DOHH2 (cell line): ENCODE measurements at regions not wholly inside any gene's neighbourhood (a gene's known extent, or its start where the extent isn't known, plus 50 kb on each side); places are given as distances from the start of the nearest gene placed in this dataset.

ENCODE experiments used
- H3F3A ChIP-seq: fragments of 200-600 bp; sonication (generic), shearing (Covaris generic); 2 replicates; pipeline ENCODE4 v1.6.0; 2016; ENCODE audit warnings: antibody characterized with exemption, mild to moderate bottlenecking; ENCODE audit not compliant: control insufficient read depth, insufficient read depth
- H3K27ac ChIP-seq: fragments of 200-600 bp; sonication (generic); 2 replicates; pipeline ENCODE4 v1.5.1; 2014; ENCODE audit warnings: low read depth, mild to moderate bottlenecking, low read length, moderate library complexity
- H3K27me3 ChIP-seq: fragments of 200-600 bp; sonication (generic); 2 replicates; pipeline ENCODE4 v1.6.1; 2014; ENCODE audit warnings: mild to moderate bottlenecking, low read length, mixed read lengths; ENCODE audit not compliant: control insufficient read depth
- H3K36me3 ChIP-seq: fragments of 200-600 bp; sonication (generic); 2 replicates; pipeline ENCODE4 v1.6.1; 2014; ENCODE audit warnings: mild to moderate bottlenecking, low read length, moderate library complexity, mixed read lengths; ENCODE audit not compliant: control insufficient read depth
- H3K4me1 ChIP-seq: fragments of 200-600 bp; sonication (generic); 2 replicates; pipeline ENCODE4 v1.6.1; 2014; ENCODE audit warnings: mild to moderate bottlenecking, low read length, mixed read lengths; ENCODE audit not compliant: control insufficient read depth
- H3K4me2 ChIP-seq: fragments of 200-600 bp; sonication (generic); 2 replicates; pipeline ENCODE4 v1.6.0; 2014; ENCODE audit warnings: mild to moderate bottlenecking, low read length, moderate library complexity
- H3K4me3 ChIP-seq: fragments of 200-600 bp; sonication (generic); 2 replicates; pipeline ENCODE4 v1.5.1; 2014; ENCODE audit warnings: mild to moderate bottlenecking, low read length, mixed read lengths
- H3K79me2 ChIP-seq: fragments of 200-600 bp; sonication (generic); 2 replicates; pipeline ENCODE4 v1.6.1; 2014; ENCODE audit warnings: mild to moderate bottlenecking, low read length, mixed read lengths; ENCODE audit not compliant: control insufficient read depth
- H3K9me2 ChIP-seq: fragments of 200-600 bp; sonication (generic); replicated peaks from 2 replicates; pipeline ENCODE4 v1.6.1; 2014; ENCODE audit warnings: mild to moderate bottlenecking, low read length, mixed read lengths; ENCODE audit not compliant: control insufficient read depth
- H3K9me3 ChIP-seq: fragments of 200-600 bp; sonication (generic); 2 replicates; pipeline ENCODE4 v1.6.1; 2014; ENCODE audit warnings: antibody characterized with exemption, low read length, mixed read lengths; ENCODE audit not compliant: control insufficient read depth, insufficient read depth
- H4K20me1 ChIP-seq: fragments of 200-600 bp; sonication (generic); 2 replicates; pipeline ENCODE4 v1.6.0; 2014; ENCODE audit warnings: low read depth, mild to moderate bottlenecking, antibody characterized with exemption, low read length, moderate library complexity; ENCODE audit not compliant: control insufficient read depth, insufficient read depth
- CTCF ChIP-seq: fragments of 200-600 bp; sonication (generic); IDR thresholded peaks from one replicate; pipeline ENCODE4 v1.5.1; 2014; ENCODE audit warnings: antibody characterized with exemption, mild to moderate bottlenecking, low read depth, low read length; ENCODE audit not compliant: poor library complexity, severe bottlenecking
- EZH2phosphoT487 ChIP-seq: fragments of 200-600 bp; sonication (generic); IDR thresholded peaks from 2 replicates; pipeline ENCODE4 v1.6.1; 2017; ENCODE audit warnings: borderline replicate concordance, mild to moderate bottlenecking, antibody characterized with exemption, low read length, moderate library complexity, mixed read lengths

DNA sequence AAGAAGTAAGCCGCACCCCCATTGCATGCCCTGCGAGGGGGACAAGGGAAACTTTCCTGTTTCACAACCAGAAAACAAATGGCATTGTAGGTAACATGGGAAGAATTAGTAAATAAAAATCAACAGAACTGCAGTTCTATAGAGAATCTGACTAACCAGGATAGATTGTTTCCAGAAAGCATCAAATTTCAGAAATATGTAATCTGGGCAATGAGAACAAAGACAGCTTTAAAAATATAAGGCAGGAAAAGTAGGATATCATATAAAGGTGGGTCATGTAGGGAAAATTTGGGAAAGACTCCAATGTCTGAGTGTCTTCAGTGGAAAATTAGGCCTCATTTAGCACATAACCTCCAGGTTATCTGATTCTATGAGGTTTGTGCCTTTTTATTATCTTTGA is 58.3 kb upstream of the RANBP6 start:
- H3K4me2 ChIP-seq, result no peak overlapping the region

DNA sequence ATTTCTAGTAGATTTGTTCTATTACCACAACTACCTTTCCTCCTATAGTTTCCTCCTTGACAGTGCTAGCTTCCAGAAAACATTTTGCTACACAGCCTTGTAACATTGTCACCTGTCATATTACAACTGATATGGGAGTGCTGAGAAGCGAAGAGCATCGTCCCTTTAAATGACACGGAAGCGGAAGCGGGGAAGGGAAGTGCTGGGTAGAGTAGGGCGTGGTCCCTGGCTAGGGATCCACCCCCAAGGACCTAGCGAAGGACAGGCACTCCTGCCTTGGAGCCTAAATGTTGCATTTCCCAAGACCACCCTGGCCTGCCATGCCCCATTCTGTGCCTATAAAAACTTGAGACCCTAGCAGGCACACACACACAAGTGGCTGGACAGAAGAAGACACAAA is 57.4 kb upstream of the RANBP6 start:
- no peaks in the 10 kb centered on the region for H3K4me1 ChIP-seq
- H3F3A ChIP-seq, result no peaks in the 10 kb centered on the region
- H3K27ac ChIP-seq, result no peak overlapping the region
- no peaks in the 10 kb centered on the region for H4K20me1 ChIP-seq
- TF ChIP-seq EZH2phosphoT487 (no peak), CTCF (no peak)
- H3K4me3 ChIP-seq, result no peak overlapping the region
- H3K36me3 ChIP-seq, result no peaks in the 10 kb centered on the region
- no peaks in the 10 kb centered on the region for H3K27me3 ChIP-seq
- no peaks in the 10 kb centered on the region for H3K79me2 ChIP-seq
- no peaks in the 10 kb centered on the region for H3K9me2 ChIP-seq
- no peaks in the 10 kb centered on the region for H3K9me3 ChIP-seq
- H3K4me2 ChIP-seq, result no peak overlapping the region

More for the DNA sequence above, 58.3 kb upstream of the RANBP6 start:
- no peaks in the 10 kb centered on the region for H3K27me3 ChIP-seq
- no peak overlapping the region for H3K4me3 ChIP-seq
- H3K36me3 ChIP-seq, result no peaks in the 10 kb centered on the region
- no peaks in the 10 kb centered on the region for H3K4me1 ChIP-seq
- no peak overlapping the region for H3K27ac ChIP-seq
- no peaks in the 10 kb centered on the region for H3K79me2 ChIP-seq
- H3F3A ChIP-seq, result no peaks in the 10 kb centered on the region
- no peaks in the 10 kb centered on the region for H4K20me1 ChIP-seq
- no peaks in the 10 kb centered on the region for H3K9me2 ChIP-seq
- no peak for TF ChIP-seq EZH2phosphoT487
- TF ChIP-seq CTCF, result no peak
- no peaks in the 10 kb centered on the region for H3K9me3 ChIP-seq

- no peak overlapping the region for H3K4me2 ChIP-seq
- H3K4me1 ChIP-seq, result no peaks in the 10 kb centered on the region
- no peak for TF ChIP-seq CTCF
- no peak for TF ChIP-seq EZH2phosphoT487
- H3K27ac ChIP-seq, result no peak overlapping the region
- H3F3A ChIP-seq, result no peaks in the 10 kb centered on the region
- H3K79me2 ChIP-seq, result no peaks in the 10 kb centered on the region
- no peaks in the 10 kb centered on the region for H4K20me1 ChIP-seq
- H3K9me2 ChIP-seq, result no peaks in the 10 kb centered on the region
- no peaks in the 10 kb centered on the region for H3K27me3 ChIP-seq
- H3K9me3 ChIP-seq, result no peaks in the 10 kb centered on the region
- H3K36me3 ChIP-seq, result no peaks in the 10 kb centered on the region
- H3K4me3 ChIP-seq, result no peak overlapping the region
Observed at GRCh38 chr9:6072453-6072852, 57.0 kb upstream of the RANBP6 start.

GRCh38 chr9:6068983-6069382 is 53.6 kb upstream of the RANBP6 start:
- Histone ChIP-seq H3K4me3 (no peak overlapping the region), H3K27me3 (peaks cover 5% of the 10 kb centered on the region; the same call in 1 of the 2 replicates), H3K9me3 (no peaks in the 10 kb centered on the region), H3K9me2 (no peaks in the 10 kb centered on the region), H3K36me3 (no peaks in the 10 kb centered on the region), H3K79me2 (no peaks in the 10 kb centered on the region), H3F3A (no peaks in the 10 kb centered on the region), H3K4me1 (no peaks in the 10 kb centered on the region), H3K4me2 (no peak overlapping the region), H4K20me1 (no peaks in the 10 kb centered on the region), H3K27ac (no peak overlapping the region)
- TF ChIP-seq CTCF (no peak), EZH2phosphoT487 (no peak)
